ENCODE measurements at regions not wholly inside any gene's neighbourhood (a gene's known extent, or its start where the extent isn't known, plus 50 kb on each side); places are given as distances from the start of the nearest gene placed in this dataset.

DNA sequence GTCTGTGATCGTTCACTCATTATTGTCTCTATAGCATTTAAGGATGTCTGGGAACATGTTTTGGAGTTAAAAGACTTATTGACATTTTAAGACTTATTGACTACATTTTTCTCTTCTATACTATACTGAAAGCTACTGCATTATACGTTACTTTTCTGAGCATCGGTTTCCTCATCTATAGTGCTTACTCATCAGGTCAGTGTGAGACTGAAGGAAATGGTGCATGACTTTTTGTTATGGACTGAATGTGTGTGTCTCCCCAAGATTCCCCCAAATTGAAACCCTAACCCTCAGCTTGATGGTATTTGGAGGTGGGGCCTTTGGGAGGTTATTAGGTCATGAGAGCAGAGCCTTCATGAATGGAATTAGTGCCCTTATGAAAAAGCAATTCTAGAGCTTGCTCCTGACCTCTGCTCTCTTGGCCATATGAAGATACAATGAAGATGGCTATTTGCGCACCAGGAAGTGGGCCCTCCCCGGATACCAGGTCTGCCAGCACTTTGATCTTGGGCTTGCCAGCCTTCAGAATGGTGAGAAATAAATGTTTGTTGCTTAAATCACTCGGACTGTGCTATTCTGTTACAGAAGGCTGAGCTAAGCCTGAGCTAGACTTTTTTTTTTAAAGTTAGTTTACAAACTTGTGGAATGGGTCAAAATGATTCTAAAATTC lies 243.7 kb upstream of the RREB1 start:
- Histone ChIP-seq H3K9me3 (ENCODE audit: low read length) (no peaks in the 10 kb centered on the region), H3K27ac (ENCODE audit: low read depth, low read length, poor library complexity, severe bottlenecking) (no peak overlapping the region), H3K4me1 (ENCODE audit: insufficient read depth, low read length, poor library complexity, severe bottlenecking) (no peaks in the 10 kb centered on the region), H4K20me1 (ENCODE audit: insufficient read depth, low read length) (no peaks in the 10 kb centered on the region), H3K4me3 (ENCODE audit: low read depth, low read length, poor library complexity, severe bottlenecking) (no peak overlapping the region), H3K4me2 (ENCODE audit: low read length) (no peak overlapping the region), H3K79me2 (ENCODE audit: insufficient read depth, low read depth, low read length) (no peaks in the 10 kb centered on the region), H3K9me2 (ENCODE audit: insufficient read depth, low read length) (no peaks in the 10 kb centered on the region), H3K36me3 (ENCODE audit: insufficient read depth, low read length) (no peaks in the 10 kb centered on the region), H2AFZ (ENCODE audit: low read length) (no peak overlapping the region)
- intact Hi-C loops (cut with micrococcal nuclease; ENCODE audit: unreplicated experiment) = no loop called here
- no TSS peak for BruUV-seq (replicated peaks)
- CTCF ChIA-PET (ENCODE audit: unreplicated experiment) = no interaction called here
- TF ChIP-seq, protein P1, sequence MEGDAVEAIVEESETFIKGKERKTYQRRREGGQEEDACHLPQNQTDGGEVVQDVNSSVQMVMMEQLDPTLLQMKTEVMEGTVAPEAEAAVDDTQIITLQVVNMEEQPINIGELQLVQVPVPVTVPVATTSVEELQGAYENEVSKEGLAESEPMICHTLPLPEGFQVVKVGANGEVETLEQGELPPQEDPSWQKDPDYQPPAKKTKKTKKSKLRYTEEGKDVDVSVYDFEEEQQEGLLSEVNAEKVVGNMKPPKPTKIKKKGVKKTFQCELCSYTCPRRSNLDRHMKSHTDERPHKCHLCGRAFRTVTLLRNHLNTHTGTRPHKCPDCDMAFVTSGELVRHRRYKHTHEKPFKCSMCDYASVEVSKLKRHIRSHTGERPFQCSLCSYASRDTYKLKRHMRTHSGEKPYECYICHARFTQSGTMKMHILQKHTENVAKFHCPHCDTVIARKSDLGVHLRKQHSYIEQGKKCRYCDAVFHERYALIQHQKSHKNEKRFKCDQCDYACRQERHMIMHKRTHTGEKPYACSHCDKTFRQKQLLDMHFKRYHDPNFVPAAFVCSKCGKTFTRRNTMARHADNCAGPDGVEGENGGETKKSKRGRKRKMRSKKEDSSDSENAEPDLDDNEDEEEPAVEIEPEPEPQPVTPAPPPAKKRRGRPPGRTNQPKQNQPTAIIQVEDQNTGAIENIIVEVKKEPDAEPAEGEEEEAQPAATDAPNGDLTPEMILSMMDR (conservative IDR thresholded peaks at IDR 0.05; ENCODE audit: low read length) = no peak
- no peak for TF ChIP-seq EZH2phosphoT487 (IDR thresholded peaks at IDR 0.05; ENCODE audit: borderline replicate concordance, low read depth, low read length)
- no peak for DNase-seq (ENCODE audit: low spot score)
- POLR2A ChIA-PET = no interaction called here

DNA sequence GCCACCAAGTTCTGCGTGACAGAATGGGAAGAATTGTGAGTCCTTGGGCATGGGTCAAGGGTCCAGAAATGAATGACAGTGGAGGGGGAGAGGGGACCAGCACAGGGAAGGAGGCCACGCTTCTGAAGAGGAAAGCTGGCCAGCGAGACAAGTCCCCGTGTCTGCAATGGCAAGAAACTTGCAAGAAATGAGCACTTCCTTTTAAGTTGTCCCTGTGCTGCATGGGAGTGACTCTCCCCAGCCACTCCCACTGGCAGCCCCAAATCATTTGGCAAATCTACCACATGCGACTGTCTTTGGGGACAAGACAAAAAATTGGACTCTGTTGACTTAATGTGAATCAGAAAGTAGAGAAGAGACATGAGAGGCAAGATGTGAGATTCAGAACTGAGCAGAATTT lies 242.2 kb upstream of the RREB1 start:
- ChIA-PET POLR2A (no interaction called here), CTCF (ENCODE audit: unreplicated experiment) (no interaction called here)
- H2AFZ ChIP-seq (ENCODE audit: low read length) = no peak overlapping the region
- no peaks in the 10 kb centered on the region for H3K79me2 ChIP-seq (ENCODE audit: insufficient read depth, low read depth, low read length)
- no peak overlapping the region for H3K27ac ChIP-seq (ENCODE audit: low read depth, low read length, poor library complexity, severe bottlenecking)
- H3K36me3 ChIP-seq (ENCODE audit: insufficient read depth, low read length) = no peaks in the 10 kb centered on the region
- H4K20me1 ChIP-seq (ENCODE audit: insufficient read depth, low read length) = no peaks in the 10 kb centered on the region
- H3K4me1 ChIP-seq (ENCODE audit: insufficient read depth, low read length, poor library complexity, severe bottlenecking) = no peaks in the 10 kb centered on the region
- H3K9me2 ChIP-seq (ENCODE audit: insufficient read depth, low read length) = no peaks in the 10 kb centered on the region
- H3K9me3 ChIP-seq (ENCODE audit: low read length) = no peaks in the 10 kb centered on the region
- no peak for TF ChIP-seq EZH2phosphoT487 (IDR thresholded peaks at IDR 0.05; ENCODE audit: borderline replicate concordance, low read depth, low read length)
- TF ChIP-seq, protein P1 (conservative IDR thresholded peaks at IDR 0.05; ENCODE audit: low read length) = no peak
- intact Hi-C loops (cut with micrococcal nuclease; ENCODE audit: unreplicated experiment) = no loop called here
- no peak overlapping the region for H3K4me2 ChIP-seq (ENCODE audit: low read length)
- no peak overlapping the region for H3K4me3 ChIP-seq (ENCODE audit: low read depth, low read length, poor library complexity, severe bottlenecking)
- DNase-seq (ENCODE audit: low spot score) = no peak
- no TSS peak for BruUV-seq (replicated peaks)

DNA sequence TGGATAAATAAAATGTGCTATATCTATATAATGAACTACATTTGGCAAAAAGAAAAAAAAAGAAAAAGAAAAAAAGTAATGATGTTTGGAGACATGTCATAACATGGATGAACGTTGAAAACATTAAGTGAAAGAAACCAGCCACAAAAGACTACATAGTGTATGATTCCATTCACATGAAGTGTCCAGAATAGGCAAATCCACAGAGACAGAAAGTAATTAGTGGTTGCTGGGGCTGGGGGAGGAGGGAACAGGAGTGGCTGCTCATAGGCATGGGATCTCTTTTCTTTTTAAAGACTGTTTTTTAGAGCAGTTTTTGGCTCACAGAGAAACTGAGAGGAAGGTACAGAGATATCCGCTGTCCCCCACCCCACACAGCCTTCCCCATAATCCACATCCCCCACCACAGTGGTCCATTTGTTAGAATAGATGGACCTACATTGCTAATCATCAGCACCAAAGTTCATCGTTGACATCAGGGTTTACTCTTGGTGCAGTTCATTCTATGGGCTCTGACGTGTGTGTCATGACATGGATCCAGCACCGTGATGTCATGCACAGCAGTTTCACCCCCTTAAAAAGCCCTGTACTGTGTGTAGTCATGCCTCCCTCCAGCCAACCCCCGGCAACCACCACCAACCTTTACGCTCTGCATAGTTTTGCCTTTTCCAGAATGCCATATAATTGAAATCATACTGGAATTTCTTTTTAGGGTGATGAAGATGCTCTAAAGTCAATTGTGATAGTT lies 240.9 kb upstream of the RREB1 start:
- Histone ChIP-seq H3K79me2 (ENCODE audit: insufficient read depth, low read depth, low read length) (no peaks in the 10 kb centered on the region), H3K27ac (ENCODE audit: low read depth, low read length, poor library complexity, severe bottlenecking) (no peak overlapping the region), H3K4me3 (ENCODE audit: low read depth, low read length, poor library complexity, severe bottlenecking) (no peak overlapping the region), H3K9me3 (ENCODE audit: low read length) (no peaks in the 10 kb centered on the region), H4K20me1 (ENCODE audit: insufficient read depth, low read length) (no peaks in the 10 kb centered on the region), H2AFZ (ENCODE audit: low read length) (no peak overlapping the region), H3K36me3 (ENCODE audit: insufficient read depth, low read length) (no peaks in the 10 kb centered on the region), H3K4me1 (ENCODE audit: insufficient read depth, low read length, poor library complexity, severe bottlenecking) (no peaks in the 10 kb centered on the region), H3K9me2 (ENCODE audit: insufficient read depth, low read length) (no peaks in the 10 kb centered on the region), H3K4me2 (ENCODE audit: low read length) (no peak overlapping the region)
- POLR2A ChIA-PET = no interaction called here
- DNase-seq (ENCODE audit: low spot score) = no peak
- BruUV-seq (replicated peaks) = no TSS peak
- CTCF ChIA-PET (ENCODE audit: unreplicated experiment) = no interaction called here
- no peak for TF ChIP-seq EZH2phosphoT487 (IDR thresholded peaks at IDR 0.05; ENCODE audit: borderline replicate concordance, low read depth, low read length)
- TF ChIP-seq, protein P1 (conservative IDR thresholded peaks at IDR 0.05; ENCODE audit: low read length) = no peak
- intact Hi-C loops (cut with micrococcal nuclease; ENCODE audit: unreplicated experiment) = no loop called here
